Esophagus squamous epithelium (tissue), 5 donors: ENCODE measurements at regions not wholly inside any gene's neighbourhood (a gene's known extent, or its start where the extent isn't known, plus 50 kb on each side); places are given as distances from the start of the nearest gene placed in this dataset.

Experiments
- DNase-seq: peaks from one replicate; lab custom pipeline; 2025; lab: John Stamatoyannopoulos, UW
- H3K27ac ChIP-seq, 4 donors: fragments of 200-600 bp; sonication (generic); one replicate each; pipeline ENCODE4 v1.5.1; 2016 to 2019; ENCODE audit warnings: mild to moderate bottlenecking in 1 of 4
- H3K27me3 ChIP-seq, 4 donors: fragments of 200-600 bp; sonication (generic); 1 replicate in 3 of 4; 2 replicates in 1 of 4; pipeline versions ENCODE4 v1.5.1 to v1.6.0; 2017 to 2021; ENCODE audit warnings: antibody characterized with exemption in 1 of 4
- H3K36me3 ChIP-seq, 3 donors: fragments of 200-600 bp; sonication (generic); one replicate each; pipeline ENCODE4 v1.5.1; 2016 to 2019
- H3K4me1 ChIP-seq, 3 donors: fragments of 200-600 bp; sonication (generic); one replicate each; pipeline ENCODE4 v1.5.1; 2017 to 2019
- H3K4me3 ChIP-seq, 4 donors: fragments of 200-600 bp; sonication (generic); 1 replicate in 3 of 4; 2 replicates in 1 of 4; pipeline ENCODE4 v1.5.1; 2016 to 2019; ENCODE audit warnings: mild to moderate bottlenecking in 2 of 4, moderate library complexity in 1 of 4
- H3K9me3 ChIP-seq, 3 donors: fragments of 200-600 bp; sonication (generic); one replicate each; pipeline ENCODE4 v1.5.1; 2016 to 2019
- CTCF ChIP-seq, 6 experiments: fragments of 450-650 bp in 4 of 6; fragments of 200-600 bp in 2 of 6; sonication (generic) in 2 of 6; IDR thresholded peaks; one replicate each; pipeline ENCODE4 v1.5.1; 2016 to 2019; ENCODE audit warnings: antibody characterized with exemption in 6 of 6, mild to moderate bottlenecking in 4 of 6, moderate library complexity in 4 of 6
- POLR2A ChIP-seq, 4 donors: fragments of 450-650 bp; IDR thresholded peaks; one replicate each; pipeline ENCODE4 v1.6.1; 2017; ENCODE audit warnings: antibody characterized with exemption in 4 of 4, mild to moderate bottlenecking in 4 of 4, moderate library complexity in 3 of 4
- WGBS, 2 donors: methylation state at CpG; one replicate each; pipeline ENCODE4 v1.1.5; 2018; 5-methylcytosine and 5-hydroxymethylcytosine counted together
- intact Hi-C: fragments of 100-400 bp; cut with DNase I; formaldehyde crosslinking; loops from one replicate; pipeline ENCODE4 v1.15.0; 2022
- donor health status: DM: yes; HTN: yes; CAD: no.

DNA sequence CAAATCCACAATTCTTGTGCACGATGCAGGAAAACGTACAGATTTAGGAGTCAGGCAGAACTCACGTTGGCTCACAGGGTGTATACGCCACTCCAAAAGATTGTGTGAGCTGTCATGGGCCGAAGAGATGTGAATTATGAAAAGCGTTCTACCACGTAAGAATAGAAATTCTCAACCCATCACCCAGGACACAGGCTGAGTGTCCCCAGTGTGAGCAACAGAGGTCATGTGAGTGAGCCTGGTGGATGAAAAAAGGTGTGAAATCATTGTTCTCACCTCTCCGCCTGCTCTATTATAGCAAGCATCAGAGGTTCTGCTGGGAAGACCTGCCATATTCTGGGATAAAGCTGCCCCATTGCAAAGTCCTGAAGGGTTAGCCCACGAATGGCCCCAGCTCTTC lies 235.0 kb downstream of the MN1 start:
- no peak for DNase-seq
- H3K27ac ChIP-seq = no peak overlapping the region
- intact Hi-C loops = no loop called here
- H3K27me3 ChIP-seq = peaks cover 0 to 27% (median 0%) of the 10 kb centered on the region in 4 donors
- no peaks in the 10 kb centered on the region for H3K36me3 ChIP-seq
- H3K4me1 ChIP-seq = no peaks in the 10 kb centered on the region
- H3K4me3 ChIP-seq = no peak overlapping the region
- 78 to 83% methylated on average over 9 of the region's 9 CpGs for WGBS, 2 donors
- TF ChIP-seq POLR2A (IDR thresholded peaks at IDR 0.05) (no peak), CTCF (IDR thresholded peaks at IDR 0.05) (no peak)
- no peaks in the 10 kb centered on the region for H3K9me3 ChIP-seq

- Histone ChIP-seq H3K4me3 (no peak overlapping the region), H3K9me3 (no peaks in the 10 kb centered on the region), H3K4me1 (peaks cover 0 to 2% (median 0%) of the 10 kb centered on the region in 3 donors), H3K27me3 (peaks cover 0 to 37% (median 0%) of the 10 kb centered on the region in 4 donors), H3K27ac (no peak overlapping the region), H3K36me3 (no peaks in the 10 kb centered on the region)
- DNase-seq = no peak
- WGBS, 2 donors = 71 to 91% methylated on average over 4 of the region's 4 CpGs
- TF ChIP-seq POLR2A (IDR thresholded peaks at IDR 0.05) (no peak), CTCF (IDR thresholded peaks at IDR 0.05) (no peak)
- intact Hi-C loops = no loop called here
These were observed 233.3 kb downstream of the MN1 start for GRCh38 chr22:27568265-27568664.

- no peaks in the 10 kb centered on the region for H3K36me3 ChIP-seq
- H3K9me3 ChIP-seq = no peaks in the 10 kb centered on the region
- WGBS, 2 donors = 60 to 77% methylated on average over 11 to 12 of the region's 12 CpGs
- intact Hi-C loops = no loop called here
- no peak overlapping the region for H3K27ac ChIP-seq
- H3K27me3 ChIP-seq = peaks cover 0 to 70% (median 0%) of the 10 kb centered on the region in 4 donors
- no peak for DNase-seq
- peaks cover 0 to 19% (median 0%) of the 10 kb centered on the region in 3 donors for H3K4me1 ChIP-seq
- TF ChIP-seq POLR2A (IDR thresholded peaks at IDR 0.05) (no peak), CTCF (IDR thresholded peaks at IDR 0.05) (no peak)
- no peak overlapping the region for H3K4me3 ChIP-seq
These were observed 229.9 kb downstream of the MN1 start for GRCh38 chr22:27571463-27572277.

DNA sequence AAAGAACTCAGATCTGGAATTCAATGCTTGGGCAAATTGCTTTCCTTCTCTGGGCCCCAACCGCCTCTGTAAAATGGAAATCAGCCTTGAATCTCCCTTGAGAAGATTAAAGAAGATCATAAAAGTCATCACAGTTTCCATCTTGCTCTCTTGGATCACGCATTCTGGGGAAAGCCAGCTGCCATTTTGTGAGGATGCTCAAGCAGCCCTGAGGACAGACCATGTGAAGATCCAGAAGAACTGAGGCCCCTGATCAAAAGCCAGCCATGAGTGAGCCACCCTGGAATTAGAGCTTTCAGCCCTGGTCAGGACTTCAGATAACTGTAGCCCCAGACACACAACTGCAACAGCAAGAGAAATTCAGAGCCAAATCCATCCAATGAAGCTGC lies 229.3 kb downstream of the MN1 start:
- Histone ChIP-seq H3K36me3 (no peaks in the 10 kb centered on the region), H3K9me3 (no peaks in the 10 kb centered on the region), H3K4me3 (no peak overlapping the region), H3K27ac (no peak overlapping the region), H3K4me1 (peaks cover 0 to 25% (median 0%) of the 10 kb centered on the region in 3 donors), H3K27me3 (peaks cover 0 to 71% (median 0%) of the 10 kb centered on the region in 4 donors)
- TF ChIP-seq POLR2A (IDR thresholded peaks at IDR 0.05) = no peak
- TF ChIP-seq CTCF (IDR thresholded peaks at IDR 0.05) = no peak
- intact Hi-C loops = no loop called here
- DNase-seq = no peak
- WGBS, 2 donors = 100% methylated on average over 1 of the region's 2 CpGs; no CpG with 5 or more reads in 1 of the 2 donors

- WGBS, 2 donors = 20 to 32% methylated on average over 13 to 16 of the region's 22 CpGs
- no peak overlapping the region for H3K4me3 ChIP-seq
These were observed 228.1 kb downstream of the MN1 start for GRCh38 chr22:27573280-27574001.

More at GRCh38 chr22:27573280-27574001, 228.1 kb downstream of the MN1 start:
- intact Hi-C loops = no loop called here
- H3K9me3 ChIP-seq = no peaks in the 10 kb centered on the region
- DNase-seq = no peak
- peaks cover 0 to 71% (median 0%) of the 10 kb centered on the region in 4 donors for H3K27me3 ChIP-seq
- H3K4me1 ChIP-seq = peaks cover 0 to 34% (median 0%) of the 10 kb centered on the region in 3 donors
- TF ChIP-seq POLR2A (IDR thresholded peaks at IDR 0.05) = no peak
- TF ChIP-seq CTCF (IDR thresholded peaks at IDR 0.05) = no peak
- H3K36me3 ChIP-seq = no peaks in the 10 kb centered on the region
- no peak overlapping the region for H3K27ac ChIP-seq
